Transverse colon (tissue), 4 donors: ENCODE measurements at regions not wholly inside any gene's neighbourhood (a gene's known extent, or its start where the extent isn't known, plus 50 kb on each side); places are given as distances from the start of the nearest gene placed in this dataset.

Experiments used
- DNase-seq: peaks from one replicate; pipeline ENCODE4 v3.0.0-alpha.2; 2019
- H3K27ac ChIP-seq, 4 donors: fragments of 200-600 bp; sonication (generic); 2 replicates each; pipeline ENCODE4 v1.5.1; 2016 to 2018; ENCODE audit warnings: inconsistent platforms in 4 of 4
- H3K27me3 ChIP-seq: fragments of 200-600 bp; sonication (generic); 2 replicates; pipeline ENCODE4 v1.5.1; 2017; ENCODE audit warnings: inconsistent platforms
- H3K36me3 ChIP-seq, 4 donors: fragments of 200-600 bp; sonication (generic); 2 replicates each; pipeline ENCODE4 v1.5.1; 2017 to 2019; ENCODE audit warnings: inconsistent platforms in 4 of 4
- H3K4me1 ChIP-seq, 4 donors: fragments of 200-600 bp; sonication (generic); 2 replicates each; pipeline ENCODE4 v1.5.1; 2017 to 2020; ENCODE audit warnings: inconsistent platforms in 4 of 4
- H3K4me3 ChIP-seq, 4 donors: fragments of 200-600 bp; sonication (generic); 1 replicate in 1 of 4; 2 replicates in 3 of 4; pipeline versions ENCODE4 v1.5.1 to v1.6.1; 2017 to 2019; ENCODE audit warnings: inconsistent platforms in 4 of 4
- H3K9me3 ChIP-seq, 2 donors: fragments of 200-600 bp; sonication (generic); 2 replicates each; pipeline ENCODE4 v1.5.1; 2017 to 2019; ENCODE audit warnings: inconsistent platforms in 2 of 2
- CTCF ChIP-seq, 5 experiments: fragments of 200-600 bp in 3 of 5; fragments of 450-650 bp in 2 of 5; sonication (generic) in 3 of 5; IDR thresholded peaks; 1 replicate in 2 of 5; 2 replicates in 3 of 5; pipeline ENCODE4 v1.5.1; 2016 to 2017; ENCODE audit warnings: antibody characterized with exemption in 5 of 5, inconsistent platforms in 3 of 5, mild to moderate bottlenecking in 2 of 5, moderate library complexity in 1 of 5
- EP300 ChIP-seq: sonication (generic); formaldehyde crosslinking; IDR thresholded peaks from one replicate; pipeline ENCODE4 v1.6.1; 2017; ENCODE audit warnings: antibody characterized with exemption, low read depth
- POLR2A ChIP-seq: fragments of 450-650 bp; IDR thresholded peaks from one replicate; pipeline ENCODE4 v1.6.1; 2016; ENCODE audit warnings: antibody characterized with exemption, mild to moderate bottlenecking, moderate library complexity
- POLR2AphosphoS5 ChIP-seq, 3 donors: sonication (generic); formaldehyde crosslinking; IDR thresholded peaks; one replicate each; pipeline ENCODE4 v1.6.1; 2016; ENCODE audit warnings: antibody characterized with exemption in 3 of 3
- WGBS, 2 donors: methylation state at CpG; one replicate each; pipeline ENCODE4 v1.1.5; 2018; ENCODE audit warnings: low coverage in 1 of 2; 5-methylcytosine and 5-hydroxymethylcytosine counted together
- in situ Hi-C, 4 donors: fragments of 200-750 bp; cut with MboI; loops; one replicate each; pipeline versions ENCODE4 v1.15.0 to v1.15.1; 2017; ENCODE audit warnings: low sequenced_read_pairs in 3 of 4, low pct_ligation_motif_present in 1 of 4, low pct_unique_long_range_greater_than_20kb in 1 of 4
- intact Hi-C: fragments of 100-400 bp; cut with DNase I; formaldehyde crosslinking; loops from one replicate; pipeline ENCODE4 v1.15.1; 2023; ENCODE audit warnings: low total_unique reads

- no peaks in the 10 kb centered on the region for H3K4me1 ChIP-seq
- intact Hi-C loops: loop anchor here (1.0 kb wide), 1 partner anchor 74 kb away; no protein-coding TSS in a partner anchor
- no peaks in the 10 kb centered on the region for H3K27me3 ChIP-seq
- TF ChIP-seq POLR2A (no peak), EP300 (no peak), POLR2AphosphoS5 (IDR thresholded peaks at IDR 0.05) (no peak), CTCF (IDR thresholded peaks at IDR 0.05) (no peak)
- H3K9me3 ChIP-seq: no peaks in the 10 kb centered on the region
- DNase-seq: no peak
- 77% methylated on average over 6 of the region's 6 CpGs; no CpG with 5 or more reads in 1 of the 2 donors for WGBS, 2 donors
- no peak overlapping the region for H3K27ac ChIP-seq
- no peak overlapping the region for H3K4me3 ChIP-seq
- no peaks in the 10 kb centered on the region for H3K36me3 ChIP-seq
- in situ Hi-C loops: no loop called here
Observed at GRCh38 chr18:1006965-1007364, 102.3 kb downstream of the ADCYAP1 start.

- no peak for TF ChIP-seq CTCF (IDR thresholded peaks at IDR 0.05)
- TF ChIP-seq POLR2A: no peak
- TF ChIP-seq POLR2AphosphoS5 (IDR thresholded peaks at IDR 0.05): no peak
- no peak for TF ChIP-seq EP300
- intact Hi-C loops: no loop called here
Observed at GRCh38 chr18:1011349-1011748, 106.7 kb downstream of the ADCYAP1 start.

GRCh38 chr18:1012775-1013174, 108.1 kb downstream of the ADCYAP1 start:
- TF ChIP-seq EP300 (no peak), POLR2AphosphoS5 (IDR thresholded peaks at IDR 0.05) (no peak), POLR2A (no peak), CTCF (IDR thresholded peaks at IDR 0.05) (no peak)
- Histone ChIP-seq H3K9me3 (no peaks in the 10 kb centered on the region), H3K36me3 (no peaks in the 10 kb centered on the region), H3K27ac (no peak overlapping the region), H3K27me3 (no peaks in the 10 kb centered on the region), H3K4me1 (no peaks in the 10 kb centered on the region), H3K4me3 (no peak overlapping the region)
- intact Hi-C loops: no loop called here
- no peak for DNase-seq
- whole genome bisulfite sequencing, 2 donors: 52% methylated on average over 1 of the region's 1 CpG; no CpG with 5 or more reads in 1 of the 2 donors
- in situ Hi-C loops: no loop called here

More at GRCh38 chr18:1011349-1011748, 106.7 kb downstream of the ADCYAP1 start:
- Histone ChIP-seq H3K4me1 (no peaks in the 10 kb centered on the region), H3K9me3 (no peaks in the 10 kb centered on the region), H3K4me3 (no peak overlapping the region), H3K27me3 (no peaks in the 10 kb centered on the region), H3K27ac (no peak overlapping the region), H3K36me3 (no peaks in the 10 kb centered on the region)
- in situ Hi-C loops: no loop called here
- no peak for DNase-seq
- WGBS, 2 donors: 82% methylated on average over 3 of the region's 3 CpGs

GRCh38 chr18:1013951-1014350, 109.3 kb downstream of the ADCYAP1 start:
- in situ Hi-C loops: no loop called here

More at GRCh38 chr18:1013951-1014350, 109.3 kb downstream of the ADCYAP1 start:
- H3K27me3 ChIP-seq: no peaks in the 10 kb centered on the region
- WGBS, 2 donors: 80% methylated on average over 1 of the region's 1 CpG; no CpG with 5 or more reads in 1 of the 2 donors
- intact Hi-C loops: no loop called here
- H3K4me3 ChIP-seq: no peak overlapping the region
- no peak overlapping the region for H3K27ac ChIP-seq
- H3K4me1 ChIP-seq: no peaks in the 10 kb centered on the region
- H3K36me3 ChIP-seq: no peaks in the 10 kb centered on the region
- TF ChIP-seq EP300: no peak
- no peak for TF ChIP-seq POLR2AphosphoS5 (IDR thresholded peaks at IDR 0.05)
- TF ChIP-seq POLR2A: no peak
- no peak for TF ChIP-seq CTCF (IDR thresholded peaks at IDR 0.05)
- H3K9me3 ChIP-seq: no peaks in the 10 kb centered on the region
- no peak for DNase-seq
